Tibial nerve (tissue), 4 donors: ENCODE measurements at regions not wholly inside any gene's neighbourhood (a gene's known extent, or its start where the extent isn't known, plus 50 kb on each side); places are given as distances from the start of the nearest gene placed in this dataset.

Experiments
- DNase-seq, 2 donors: peaks; one replicate each; pipeline ENCODE4 v3.0.0-alpha.2; 2019; ENCODE audit warnings: low spot score in 2 of 2
- H3K27ac ChIP-seq, 4 donors: fragments of 200-600 bp; sonication (generic) in 3 of 4; one replicate each; pipeline ENCODE4 v1.5.1; 2017 to 2019; ENCODE audit warnings: mild to moderate bottlenecking in 1 of 4
- H3K27me3 ChIP-seq, 2 donors: fragments of 200-600 bp; sonication (generic) in 1 of 2; one replicate each; pipeline versions ENCODE4 v1.5.1 to v1.6.0; 2017 to 2019
- H3K36me3 ChIP-seq, 3 donors: fragments of 200-600 bp; sonication (generic); one replicate each; pipeline ENCODE4 v1.5.1; 2018 to 2019
- H3K4me1 ChIP-seq, 4 donors: fragments of 200-600 bp; sonication (generic) in 3 of 4; one replicate each; pipeline ENCODE4 v1.5.1; 2017 to 2019
- H3K4me3 ChIP-seq, 4 donors: fragments of 200-600 bp; sonication (generic) in 3 of 4; one replicate each; pipeline ENCODE4 v1.5.1; 2017 to 2019; ENCODE audit warnings: mild to moderate bottlenecking in 1 of 4, moderate library complexity in 1 of 4
- H3K9me3 ChIP-seq, 4 donors: fragments of 200-600 bp; sonication (generic) in 3 of 4; one replicate each; pipeline ENCODE4 v1.5.1; 2017 to 2019
- CTCF ChIP-seq, 5 experiments: fragments of 200-600 bp in 3 of 5; fragments of 450-650 bp in 2 of 5; sonication (generic) in 3 of 5; IDR thresholded peaks; one replicate each; pipeline ENCODE4 v1.5.1; 2016 to 2019; ENCODE audit warnings: antibody characterized with exemption in 5 of 5, mild to moderate bottlenecking in 3 of 5, moderate library complexity in 2 of 5
- EP300 ChIP-seq, 2 donors: sonication (generic); formaldehyde crosslinking; IDR thresholded peaks; one replicate each; pipeline ENCODE4 v1.6.1; 2017; ENCODE audit warnings: antibody characterized with exemption in 2 of 2, mild to moderate bottlenecking in 1 of 2
- POLR2A ChIP-seq, 2 donors: fragments of 450-650 bp; IDR thresholded peaks; one replicate each; pipeline ENCODE4 v1.6.1; 2017; ENCODE audit warnings: antibody characterized with exemption in 2 of 2, mild to moderate bottlenecking in 2 of 2, moderate library complexity in 2 of 2
- WGBS, 2 donors: methylation state at CpG; one replicate each; pipeline ENCODE4 v1.1.5; 2018; 5-methylcytosine and 5-hydroxymethylcytosine counted together

- TF ChIP-seq CTCF (IDR thresholded peaks at IDR 0.05), result no peak
- TF ChIP-seq POLR2A (IDR thresholded peaks at IDR 0.05), result no peak
- TF ChIP-seq EP300 (IDR thresholded peaks at IDR 0.05), result no peak
- H3K36me3 ChIP-seq, result no peaks in the 10 kb centered on the region
- H3K27me3 ChIP-seq, result no peaks in the 10 kb centered on the region
- DNase-seq, result no peak
- H3K4me1 ChIP-seq, result no peaks in the 10 kb centered on the region
- no peaks in the 10 kb centered on the region for H3K9me3 ChIP-seq
- WGBS, 2 donors, result 74 to 84% methylated on average over 1 of the region's 1 CpG
- H3K27ac ChIP-seq, result no peak overlapping the region
- H3K4me3 ChIP-seq, result no peak overlapping the region
Measured at GRCh38 chr2:103484906-103485305, 723.1 kb downstream of the TMEM182 start.

GRCh38 chr2:103496850-103497249, 735.0 kb downstream of the TMEM182 start:
- WGBS, 2 donors, result 83 to 90% methylated on average over 1 of the region's 1 CpG
- H3K9me3 ChIP-seq, result peaks cover 0 to 10% (median 0%) of the 10 kb centered on the region in 4 donors
- TF ChIP-seq CTCF (IDR thresholded peaks at IDR 0.05) (no peak), POLR2A (IDR thresholded peaks at IDR 0.05) (no peak), EP300 (IDR thresholded peaks at IDR 0.05) (no peak)
- H3K36me3 ChIP-seq, result no peaks in the 10 kb centered on the region
- no peak overlapping the region for H3K27ac ChIP-seq
- no peak for DNase-seq
- H3K27me3 ChIP-seq, result no peaks in the 10 kb centered on the region
- no peaks in the 10 kb centered on the region for H3K4me1 ChIP-seq
- no peak overlapping the region for H3K4me3 ChIP-seq

- no peak for DNase-seq
- H3K27ac ChIP-seq, result no peak overlapping the region
- H3K4me1 ChIP-seq, result no peaks in the 10 kb centered on the region
- no peak overlapping the region for H3K4me3 ChIP-seq
- H3K27me3 ChIP-seq, result no peaks in the 10 kb centered on the region
- no peaks in the 10 kb centered on the region for H3K36me3 ChIP-seq
- no peak for TF ChIP-seq POLR2A (IDR thresholded peaks at IDR 0.05)
- no peak for TF ChIP-seq EP300 (IDR thresholded peaks at IDR 0.05)
- no peak for TF ChIP-seq CTCF (IDR thresholded peaks at IDR 0.05)
- peaks cover 0 to 11% (median 0%) of the 10 kb centered on the region in 4 donors for H3K9me3 ChIP-seq
- WGBS, 2 donors, result 65 to 66% methylated on average over 4 of the region's 4 CpGs
Measured at GRCh38 chr2:103506812-103507211, 745.0 kb downstream of the TMEM182 start.

GRCh38 chr2:103512442-103512841, 750.6 kb downstream of the TMEM182 start:
- no peak for TF ChIP-seq EP300 (IDR thresholded peaks at IDR 0.05)
- no peak for TF ChIP-seq POLR2A (IDR thresholded peaks at IDR 0.05)
- no peak for TF ChIP-seq CTCF (IDR thresholded peaks at IDR 0.05)
- H3K27me3 ChIP-seq, result no peaks in the 10 kb centered on the region
- H3K4me1 ChIP-seq, result no peaks in the 10 kb centered on the region
- no peaks in the 10 kb centered on the region for H3K36me3 ChIP-seq
- H3K4me3 ChIP-seq, result no peak overlapping the region
- no peak for DNase-seq
- no peak overlapping the region for H3K27ac ChIP-seq
- H3K9me3 ChIP-seq, result peaks cover 0 to 10% (median 0%) of the 10 kb centered on the region in 4 donors

- H3K36me3 ChIP-seq, result no peaks in the 10 kb centered on the region
- H3K9me3 ChIP-seq, result peaks cover 0 to 5% (median 0%) of the 10 kb centered on the region in 4 donors
- H3K27me3 ChIP-seq, result no peaks in the 10 kb centered on the region
- 89% methylated on average over 1 of the region's 1 CpG for WGBS, 2 donors
- DNase-seq, result no peak
- H3K4me3 ChIP-seq, result no peak overlapping the region
- TF ChIP-seq POLR2A (IDR thresholded peaks at IDR 0.05), result no peak
- no peak for TF ChIP-seq EP300 (IDR thresholded peaks at IDR 0.05)
- TF ChIP-seq CTCF (IDR thresholded peaks at IDR 0.05), result no peak
- no peak overlapping the region for H3K27ac ChIP-seq
- H3K4me1 ChIP-seq, result no peaks in the 10 kb centered on the region
Measured at GRCh38 chr2:103520547-103520946, 758.7 kb downstream of the TMEM182 start.
